HAP-1 (cell line): ENCODE measurements at regions not wholly inside any gene's neighbourhood (a gene's known extent, or its start where the extent isn't known, plus 50 kb on each side); places are given as distances from the start of the nearest gene placed in this dataset.
"Not testable (repeated sequence)": the region's sequence is repeated elsewhere in the genome, so short reads cannot be mapped to it uniquely, and the experiment has no call there.

Experiments used
- DNase-seq, 2 experiments: peaks; one replicate each; pipeline ENCODE4 v3.0.0-alpha.2; 2016 to 2020; ENCODE audit warnings: low spot score in 2 of 2
- H3K27me3 ChIP-seq: fragments of 250-450 bp; sonication (Bioruptor Pico); 2 replicates; pipeline ENCODE4 v1.5.1; 2020; ENCODE audit warnings: low read depth, mild to moderate bottlenecking, moderate library complexity
- H3K36me3 ChIP-seq: fragments of 250-450 bp; sonication (Bioruptor Pico); replicated peaks from 2 replicates; pipeline ENCODE4 v1.5.1; 2020; ENCODE audit warnings: mild to moderate bottlenecking
- H3K4me1 ChIP-seq: fragments of 250-450 bp; sonication (Bioruptor Pico); 2 replicates; pipeline ENCODE4 v1.5.1; 2020; ENCODE audit warnings: mild to moderate bottlenecking
- H3K4me3 ChIP-seq: fragments of 250-450 bp; sonication (Bioruptor Pico); 2 replicates; pipeline ENCODE4 v1.5.1; 2020; ENCODE audit warnings: mild to moderate bottlenecking, moderate library complexity
- H3K9me3 ChIP-seq: fragments of 250-450 bp; sonication (Bioruptor Pico); 2 replicates; pipeline ENCODE4 v1.5.1; 2020; ENCODE audit warnings: mild to moderate bottlenecking, moderate library complexity
- in situ Hi-C: fragments of 300-500 bp; cut with MboI; formaldehyde crosslinking; loops from 3 replicates; pipeline ENCODE4 v1.14.3; 2020; ENCODE audit warnings: low sequenced_read_pairs, inconsistent platforms, mixed read lengths

GRCh38 chr5:1983919-1984695 is 101.4 kb upstream of the IRX4 start:
- DNase-seq, result no peak
- Histone ChIP-seq H3K9me3 (no peaks in the 10 kb centered on the region), H3K36me3 (no peaks in the 10 kb centered on the region), H3K4me1 (no peaks in the 10 kb centered on the region), H3K27me3 (no peaks in the 10 kb centered on the region), H3K4me3 (no peak overlapping the region)
- in situ Hi-C loops, result no loop called here

DNA sequence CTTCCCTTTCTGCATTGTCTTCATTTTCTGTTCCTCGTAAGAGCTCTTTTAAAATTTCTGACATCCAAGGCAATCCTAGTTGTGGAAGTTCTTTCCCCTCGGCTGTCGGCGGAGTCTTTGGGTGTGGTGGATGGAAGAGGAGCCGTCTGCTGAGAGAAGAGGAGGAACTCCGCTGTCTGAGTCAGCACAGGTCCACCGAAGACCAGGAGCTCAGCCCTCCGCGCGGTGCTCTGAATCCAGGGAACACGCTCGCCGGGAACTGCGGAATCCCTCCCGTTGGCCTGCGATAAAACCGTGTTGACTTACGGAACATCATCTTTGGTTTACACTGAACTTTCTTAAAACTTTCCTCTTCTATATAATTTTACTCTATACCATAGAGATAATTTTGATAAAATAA is 100.7 kb upstream of the IRX4 start:
- no peaks in the 10 kb centered on the region for H3K27me3 ChIP-seq
- H3K4me3 ChIP-seq, result no peak overlapping the region
- H3K9me3 ChIP-seq, result no peaks in the 10 kb centered on the region
- H3K36me3 ChIP-seq, result no peaks in the 10 kb centered on the region
- no peak for DNase-seq
- no peaks in the 10 kb centered on the region for H3K4me1 ChIP-seq
- in situ Hi-C loops, result no loop called here

- H3K27me3 ChIP-seq, H3K36me3 ChIP-seq, DNase-seq, H3K9me3 ChIP-seq, in situ Hi-C loops, H3K4me1 ChIP-seq, H3K4me3 ChIP-seq: not testable (repeated sequence)
Observed at GRCh38 chr5:1982561-1982960, 99.8 kb upstream of the IRX4 start.

DNA sequence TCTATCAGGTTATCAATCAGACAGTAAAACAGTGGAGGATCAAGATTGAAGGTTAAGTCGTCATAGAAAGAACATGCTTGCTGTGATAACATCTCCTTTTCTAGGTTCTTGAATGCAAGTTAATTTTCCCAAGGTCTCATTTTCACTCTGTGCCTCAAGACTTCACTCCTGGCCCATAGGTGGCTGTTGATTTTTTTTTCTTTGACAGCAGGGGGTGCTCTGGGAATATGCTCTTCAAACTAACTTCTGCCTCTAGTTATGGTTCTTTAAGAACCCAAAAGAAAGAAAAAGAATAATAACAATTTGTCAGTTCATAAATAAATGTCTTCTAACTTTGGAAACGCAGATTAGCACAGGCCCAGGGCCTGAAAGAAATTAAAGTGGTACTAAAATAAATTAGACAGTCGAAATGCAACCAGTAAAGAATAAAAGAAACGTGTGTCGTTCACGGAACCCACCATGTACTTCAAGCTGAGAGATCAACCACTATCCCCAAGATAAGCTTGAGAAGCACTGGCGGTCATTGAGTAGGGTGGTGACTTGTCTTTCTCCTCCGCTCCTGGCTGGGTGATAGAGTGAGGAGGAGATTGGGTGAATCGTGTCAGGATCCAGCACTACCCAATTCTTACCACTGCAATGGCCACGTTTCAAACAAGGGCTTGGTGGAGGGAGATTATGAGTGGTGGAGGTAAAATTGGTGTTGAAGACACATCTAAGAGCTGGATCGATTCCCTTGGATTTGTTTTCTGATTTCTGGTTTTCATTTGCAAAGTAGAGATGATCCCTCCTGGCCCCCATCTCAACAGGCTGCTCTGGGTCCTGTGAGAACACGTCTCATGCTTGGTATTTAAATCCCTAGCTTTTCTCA is 93.4 kb upstream of the IRX4 start:
- Histone ChIP-seq H3K27me3 (no peaks in the 10 kb centered on the region), H3K36me3 (no peaks in the 10 kb centered on the region), H3K9me3 (no peaks in the 10 kb centered on the region), H3K4me3 (no peak overlapping the region), H3K4me1 (no peaks in the 10 kb centered on the region)
- no peak for DNase-seq
- in situ Hi-C loops, result no loop called here

GRCh38 chr5:1975406-1975715 is 92.6 kb upstream of the IRX4 start:
- DNase-seq, result no peak
- in situ Hi-C loops, result no loop called here

DNA sequence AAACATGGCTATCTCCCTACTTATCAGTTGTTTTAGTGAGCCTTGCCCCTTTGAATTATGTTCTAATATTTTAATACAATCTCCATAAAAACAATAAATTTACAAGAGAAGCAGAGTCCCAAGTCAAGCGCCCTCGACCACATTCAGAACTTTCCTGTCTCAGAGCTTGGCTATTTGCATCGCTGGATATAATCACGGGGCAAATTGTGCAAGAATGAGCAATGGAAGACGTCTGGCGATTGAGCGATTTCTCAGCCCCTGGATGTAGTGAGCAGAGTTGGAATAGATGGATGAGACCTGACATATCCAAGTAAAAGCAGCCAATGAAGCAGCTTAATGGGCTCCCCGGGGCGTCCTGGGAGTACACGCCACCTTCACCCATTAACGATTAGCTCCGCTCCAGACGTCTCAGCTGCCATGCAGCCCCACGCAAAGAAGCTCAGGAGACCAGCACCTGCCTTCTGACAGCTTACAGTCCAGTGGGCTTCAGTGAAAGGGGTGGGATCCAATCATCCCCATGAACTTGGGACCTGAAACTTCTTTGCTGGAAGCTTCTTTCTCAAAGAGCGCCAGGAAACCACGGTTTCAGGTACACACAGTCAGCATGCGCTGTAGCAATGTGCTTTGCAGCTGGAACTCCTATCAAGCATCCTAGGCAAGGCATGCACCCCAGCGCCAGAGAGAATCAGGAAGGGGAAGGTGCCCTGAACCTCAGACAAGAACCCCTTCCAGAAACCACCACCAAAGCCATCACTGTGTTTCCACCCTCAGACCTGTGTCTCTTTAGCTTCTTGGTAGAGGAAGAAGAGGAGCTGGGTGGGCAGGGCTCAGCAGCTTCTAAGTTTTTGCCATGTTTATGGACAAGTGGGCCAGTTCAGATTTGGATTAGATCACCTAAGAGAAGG is 92.0 kb upstream of the IRX4 start:
- no peaks in the 10 kb centered on the region for H3K9me3 ChIP-seq
- in situ Hi-C loops, result no loop called here
- no peaks in the 10 kb centered on the region for H3K27me3 ChIP-seq
- no peak for DNase-seq
- no peaks in the 10 kb centered on the region for H3K36me3 ChIP-seq
- no peaks in the 10 kb centered on the region for H3K4me1 ChIP-seq
- H3K4me3 ChIP-seq, result no peak overlapping the region

More at GRCh38 chr5:1975406-1975715, 92.6 kb upstream of the IRX4 start:
- Histone ChIP-seq H3K36me3 (no peaks in the 10 kb centered on the region), H3K4me3 (no peak overlapping the region), H3K4me1 (no peaks in the 10 kb centered on the region), H3K9me3 (no peaks in the 10 kb centered on the region), H3K27me3 (no peaks in the 10 kb centered on the region)

GRCh38 chr5:1974081-1974480 is 91.4 kb upstream of the IRX4 start:
- Histone ChIP-seq H3K4me3 (no peak overlapping the region), H3K4me1 (no peaks in the 10 kb centered on the region), H3K9me3 (no peaks in the 10 kb centered on the region), H3K36me3 (no peaks in the 10 kb centered on the region), H3K27me3 (no peaks in the 10 kb centered on the region)
- no peak for DNase-seq
- in situ Hi-C loops, result no loop called here

GRCh38 chr5:1973391-1974013 is 90.8 kb upstream of the IRX4 start:
- Histone ChIP-seq H3K9me3 (no peaks in the 10 kb centered on the region), H3K4me3 (no peak overlapping the region), H3K27me3 (no peaks in the 10 kb centered on the region), H3K36me3 (no peaks in the 10 kb centered on the region), H3K4me1 (no peaks in the 10 kb centered on the region)
- in situ Hi-C loops, result no loop called here
- no peak for DNase-seq

DNA sequence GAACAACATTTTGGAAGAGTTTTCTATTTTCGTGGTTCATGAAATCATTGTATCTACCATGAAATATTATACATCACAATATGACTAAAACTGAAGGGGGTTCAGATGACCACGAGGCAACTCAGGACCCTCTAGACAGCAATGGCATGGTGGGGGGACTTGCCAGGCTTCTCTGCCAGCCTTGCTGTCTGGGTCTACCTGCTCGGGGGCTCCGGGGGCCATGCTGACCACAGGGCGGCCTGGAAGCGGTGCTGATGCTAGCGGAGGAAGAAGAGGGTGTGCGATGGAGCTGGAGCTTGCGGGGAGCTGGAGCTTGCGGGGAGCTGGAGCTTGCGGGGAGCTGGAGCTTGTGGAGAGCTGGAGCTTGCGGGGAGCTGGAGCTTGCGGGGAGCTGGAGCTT is 89.2 kb upstream of the IRX4 start:
- no peaks in the 10 kb centered on the region for H3K9me3 ChIP-seq
- H3K4me1 ChIP-seq, result no peaks in the 10 kb centered on the region
- in situ Hi-C loops, result no loop called here
- no peak overlapping the region for H3K4me3 ChIP-seq
- no peaks in the 10 kb centered on the region for H3K36me3 ChIP-seq
- no peak for DNase-seq
- no peaks in the 10 kb centered on the region for H3K27me3 ChIP-seq

- no peaks in the 10 kb centered on the region for H3K4me1 ChIP-seq
- no peaks in the 10 kb centered on the region for H3K36me3 ChIP-seq
- no peak overlapping the region for H3K4me3 ChIP-seq
- no peaks in the 10 kb centered on the region for H3K27me3 ChIP-seq
- no peak for DNase-seq
- H3K9me3 ChIP-seq, result no peaks in the 10 kb centered on the region
- in situ Hi-C loops, result no loop called here
Observed at GRCh38 chr5:1967736-1968135, 85.0 kb upstream of the IRX4 start.

DNA sequence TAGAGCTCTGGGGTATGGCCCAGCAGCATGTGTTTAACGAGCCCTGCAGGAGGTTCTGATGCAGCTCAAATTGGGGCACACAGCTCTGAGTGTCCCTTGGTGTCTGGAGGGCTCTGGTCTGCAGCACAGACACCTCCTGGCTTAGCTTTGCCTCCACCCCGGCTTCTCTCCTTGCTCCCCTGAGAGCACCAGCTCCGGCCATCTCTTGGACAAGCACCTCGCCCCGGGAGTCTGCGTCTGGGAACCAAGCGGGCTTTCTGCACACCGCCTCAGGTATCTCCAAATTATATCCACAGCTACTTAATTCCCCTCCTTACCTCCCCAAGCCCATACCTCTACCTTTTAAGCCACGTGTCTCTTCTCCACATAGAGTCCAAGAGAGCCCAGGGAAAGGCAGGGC is 83.7 kb upstream of the IRX4 start:
- DNase-seq, result no peak
- no peaks in the 10 kb centered on the region for H3K36me3 ChIP-seq
- no peaks in the 10 kb centered on the region for H3K27me3 ChIP-seq
- H3K4me1 ChIP-seq, result no peaks in the 10 kb centered on the region
- no peak overlapping the region for H3K4me3 ChIP-seq
- no peaks in the 10 kb centered on the region for H3K9me3 ChIP-seq
- in situ Hi-C loops, result no loop called here

GRCh38 chr5:1965925-1966324 is 83.2 kb upstream of the IRX4 start:
- Histone ChIP-seq H3K36me3 (no peaks in the 10 kb centered on the region), H3K4me1 (no peaks in the 10 kb centered on the region), H3K9me3 (no peaks in the 10 kb centered on the region), H3K27me3 (no peaks in the 10 kb centered on the region), H3K4me3 (no peak overlapping the region)
- no peak for DNase-seq
- in situ Hi-C loops, result no loop called here

DNA sequence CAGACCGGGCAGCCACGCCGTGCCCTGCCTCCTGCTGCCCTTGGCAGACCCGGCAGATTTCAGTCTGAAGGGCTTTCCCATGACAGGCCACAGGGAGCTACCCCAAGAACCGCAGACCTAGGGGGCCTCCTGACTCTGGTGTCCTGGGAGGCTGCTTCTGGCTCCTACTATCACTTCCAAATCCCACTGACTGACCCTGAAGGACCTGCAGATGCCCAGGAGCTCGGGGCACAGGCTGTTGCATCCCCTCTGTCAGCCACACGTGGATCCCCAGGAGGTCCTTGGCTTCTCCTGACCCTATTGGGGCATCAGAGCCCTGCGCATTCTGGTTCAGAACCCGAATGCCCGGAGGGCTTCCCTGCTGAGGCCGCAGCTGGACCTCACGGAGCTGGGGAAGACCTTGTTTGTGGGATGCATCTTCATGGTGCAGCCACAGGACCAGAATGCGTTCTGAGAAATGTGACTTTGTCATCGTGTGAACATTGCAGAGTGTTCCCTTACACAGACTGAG is 81.3 kb upstream of the IRX4 start:
- no peaks in the 10 kb centered on the region for H3K4me1 ChIP-seq
- no peaks in the 10 kb centered on the region for H3K36me3 ChIP-seq
- in situ Hi-C loops, result no loop called here
- no peak overlapping the region for H3K4me3 ChIP-seq
- no peaks in the 10 kb centered on the region for H3K9me3 ChIP-seq
- DNase-seq, result no peak
- H3K27me3 ChIP-seq, result no peaks in the 10 kb centered on the region
